GM12874 (cell line): ENCODE measurements at regions not wholly inside any gene's neighbourhood (a gene's known extent, or its start where the extent isn't known, plus 50 kb on each side); places are given as distances from the start of the nearest gene placed in this dataset.

Experiments
- CTCF ChIP-seq: IDR thresholded peaks from 2 replicates; pipeline ENCODE4 v1.5.1; 2011; ENCODE audit warnings: low read depth, mild to moderate bottlenecking, control low read depth, low read length, moderate library complexity; ENCODE audit not compliant: insufficient read depth

DNA sequence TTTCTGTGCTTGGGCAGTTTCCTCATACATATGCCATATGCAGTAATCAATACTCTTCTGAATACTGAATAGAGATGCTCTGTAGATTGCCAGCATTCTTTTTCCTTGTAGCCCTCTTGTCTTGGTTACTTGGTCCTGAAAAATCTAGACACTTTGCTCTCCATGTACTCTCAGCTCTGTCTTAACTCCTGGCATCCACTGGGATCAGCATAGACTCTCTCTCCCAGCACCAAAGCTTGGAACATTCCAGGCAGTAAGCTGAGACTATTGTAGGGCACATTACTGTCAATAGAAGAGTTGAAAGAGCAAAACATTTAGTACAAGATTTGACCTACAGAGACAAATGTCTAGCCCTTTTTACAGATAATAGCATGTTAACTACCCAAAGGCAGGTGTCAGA lies 1100.3 kb downstream of the TBL1XR1 start:
- TF ChIP-seq CTCF: no peak

DNA sequence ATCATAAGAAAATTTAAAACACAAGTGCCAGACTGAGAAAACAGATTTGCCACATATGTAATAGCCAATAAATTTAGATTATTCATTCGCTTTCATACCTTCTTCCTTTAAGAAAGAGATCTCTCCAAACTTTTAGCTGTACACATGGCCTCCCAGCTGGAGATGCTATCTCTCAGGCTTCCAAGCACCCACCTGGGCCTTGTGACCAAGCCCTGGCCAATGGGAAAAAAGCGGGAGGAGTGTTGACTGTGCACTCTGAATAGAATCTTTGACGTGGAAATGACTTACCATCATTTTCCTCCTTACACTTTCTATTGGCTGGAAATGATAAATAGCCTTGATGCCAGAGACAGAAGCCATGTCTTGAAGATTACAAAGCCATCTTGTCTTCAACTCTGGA lies 1106.6 kb downstream of the TBL1XR1 start:
- no peak for TF ChIP-seq CTCF

GRCh38 chr3:176088962-176089383 lies 1108.3 kb downstream of the TBL1XR1 start:
- TF ChIP-seq CTCF: no peak

DNA sequence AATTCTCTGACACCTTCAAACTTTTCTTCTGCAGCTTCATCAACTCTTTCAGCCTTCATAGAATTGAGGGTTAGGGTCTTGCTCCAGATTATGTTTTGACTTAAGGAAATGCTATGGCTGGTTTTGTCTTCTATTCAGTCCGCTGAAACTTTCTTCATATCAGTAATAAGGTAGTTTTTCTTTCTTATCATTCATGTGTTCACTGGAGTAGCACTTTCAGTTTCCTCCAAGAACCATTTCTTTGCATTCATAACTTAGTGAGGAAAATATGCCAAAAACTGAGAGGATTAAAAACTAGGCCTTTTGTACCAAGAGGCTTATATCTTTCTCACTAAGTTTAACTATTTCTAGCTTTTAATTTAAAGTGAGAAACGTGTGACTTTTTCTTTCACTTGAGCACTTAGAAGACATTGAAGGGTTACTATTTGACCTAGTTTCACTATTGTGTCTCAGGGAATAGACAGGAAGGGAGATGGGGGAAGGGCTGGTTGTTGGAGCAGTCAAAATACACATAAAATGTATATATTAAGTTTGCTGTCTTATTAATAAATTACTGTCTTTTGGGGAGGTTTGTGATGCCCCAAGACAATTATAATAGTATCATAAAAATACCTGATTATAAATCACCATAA lies 1110.1 kb downstream of the TBL1XR1 start:
- no peak for TF ChIP-seq CTCF

DNA sequence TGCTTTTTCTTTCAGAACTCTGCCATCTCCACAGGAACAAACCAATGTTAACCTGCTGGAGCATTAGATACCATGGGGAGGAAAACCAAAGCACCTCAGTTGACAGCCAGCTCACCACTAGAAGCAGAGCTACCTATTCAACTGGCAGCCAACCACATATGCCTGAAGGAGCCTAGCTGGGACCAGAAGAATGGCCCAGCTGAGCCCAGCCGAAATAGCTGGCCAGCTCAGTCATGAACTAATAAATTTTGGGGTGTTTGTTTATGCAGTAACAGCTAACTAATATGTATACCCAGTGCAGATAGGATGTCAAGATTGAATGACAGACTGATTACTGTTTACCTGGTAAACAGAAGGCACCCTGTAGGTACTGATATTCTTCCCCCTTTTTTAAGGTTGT lies 1117.5 kb downstream of the TBL1XR1 start:
- TF ChIP-seq CTCF: no peak

DNA sequence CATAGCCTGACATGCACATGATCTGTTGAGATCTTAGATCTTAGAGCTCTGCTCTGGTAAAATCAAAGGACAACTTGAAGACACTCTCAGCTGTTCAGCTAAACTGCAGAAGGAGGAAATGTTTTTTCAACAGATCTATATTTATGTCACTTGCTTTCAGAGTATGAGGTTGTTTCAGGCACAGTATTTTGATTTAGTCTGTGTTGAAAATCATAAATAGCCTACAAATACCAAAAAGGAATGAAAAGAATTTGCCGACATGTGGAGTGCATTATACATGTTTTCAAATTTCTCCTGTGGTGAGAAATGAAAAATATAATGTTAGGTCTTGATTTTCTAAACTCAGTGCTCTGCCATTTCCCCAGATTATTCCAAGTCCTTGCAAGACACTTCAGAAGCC lies 1118.4 kb downstream of the TBL1XR1 start:
- no peak for TF ChIP-seq CTCF

GRCh38 chr3:176075491-176075890 lies 1121.8 kb downstream of the TBL1XR1 start:
- TF ChIP-seq CTCF: no peak
